HG02840 (cell line): ENCODE measurements at regions not wholly inside any gene's neighbourhood (a gene's known extent, or its start where the extent isn't known, plus 50 kb on each side); places are given as distances from the start of the nearest gene placed in this dataset.

Source experiments
- ATAC-seq: cut with Tn5 transposase; IDR thresholded peaks from one replicate; pipeline ENCODE4 v1.9.1; 2021; ENCODE audit warnings: mild to moderate bottlenecking, moderate library complexity, moderate number of reproducible peaks; ENCODE audit not compliant: unreplicated experiment, low FRiP score

DNA sequence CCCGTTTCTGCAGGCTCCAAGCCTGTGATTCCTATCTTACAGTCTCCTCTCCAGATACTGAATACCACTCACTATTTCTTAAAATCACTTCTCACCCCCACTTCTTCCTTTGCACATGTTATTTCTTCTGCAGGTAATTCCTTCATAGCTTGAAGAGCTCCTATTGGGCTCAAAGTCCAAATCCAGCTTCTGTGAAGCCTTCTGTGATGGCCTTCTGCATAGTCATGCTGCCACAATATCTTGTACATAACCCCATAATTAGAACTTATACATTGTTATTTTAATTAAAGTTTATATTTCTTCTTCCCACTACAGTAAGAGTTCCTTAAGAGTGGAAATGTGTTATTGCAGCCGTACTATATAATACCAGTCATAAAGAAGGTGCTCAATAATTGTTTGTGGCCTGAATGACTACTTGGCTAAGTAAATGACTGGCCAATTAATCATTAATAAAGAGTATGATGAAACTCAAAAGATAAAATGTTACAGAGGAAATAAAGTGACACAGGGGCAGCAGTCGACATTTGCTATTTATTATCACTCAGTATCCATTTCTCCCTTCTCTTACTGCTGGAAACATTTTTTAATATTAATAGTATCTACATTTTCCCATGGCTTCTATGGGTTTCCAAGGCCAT is 886.6 kb downstream of the TTLL7 start:
- no peak for ATAC-seq

DNA sequence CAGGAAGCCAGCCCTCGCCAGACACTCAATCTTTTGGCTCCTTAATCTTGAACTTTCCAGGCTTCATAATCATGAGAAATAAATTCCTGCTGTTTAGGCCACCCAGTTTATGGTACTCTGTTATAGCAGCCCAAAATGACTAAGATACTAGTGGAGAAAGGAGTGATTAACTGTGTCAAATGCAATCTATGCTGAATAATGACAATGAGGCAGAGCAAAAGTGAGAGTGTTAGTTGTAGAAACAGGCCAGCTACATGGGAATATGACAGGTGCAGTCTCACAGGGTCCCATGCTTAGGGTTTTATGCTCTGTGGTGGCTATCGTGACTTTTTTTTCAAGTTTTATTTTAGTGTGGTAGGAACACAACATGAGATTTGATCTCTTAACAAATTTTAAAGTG is 888.8 kb downstream of the TTLL7 start:
- no peak for ATAC-seq

DNA sequence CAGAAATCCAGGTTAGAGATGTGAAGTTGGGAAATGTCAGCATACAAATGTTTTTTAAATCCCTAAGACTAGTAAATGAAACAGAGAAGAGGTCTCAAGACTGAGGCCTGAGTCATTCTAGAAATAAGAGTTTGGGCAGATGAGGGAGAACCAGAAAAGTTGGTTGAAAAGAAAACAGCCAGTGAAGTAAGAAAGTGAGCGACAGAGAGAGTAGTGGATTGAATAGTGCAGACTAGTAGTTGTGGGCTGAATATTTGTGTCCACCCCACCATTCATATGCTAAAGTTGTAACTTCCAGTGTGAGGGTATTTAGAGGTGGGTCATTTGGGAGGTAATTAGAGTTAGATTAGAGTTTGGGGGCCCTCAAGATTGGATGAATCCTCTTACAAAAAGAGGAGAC is 889.2 kb downstream of the TTLL7 start:
- ATAC-seq: no peak

DNA sequence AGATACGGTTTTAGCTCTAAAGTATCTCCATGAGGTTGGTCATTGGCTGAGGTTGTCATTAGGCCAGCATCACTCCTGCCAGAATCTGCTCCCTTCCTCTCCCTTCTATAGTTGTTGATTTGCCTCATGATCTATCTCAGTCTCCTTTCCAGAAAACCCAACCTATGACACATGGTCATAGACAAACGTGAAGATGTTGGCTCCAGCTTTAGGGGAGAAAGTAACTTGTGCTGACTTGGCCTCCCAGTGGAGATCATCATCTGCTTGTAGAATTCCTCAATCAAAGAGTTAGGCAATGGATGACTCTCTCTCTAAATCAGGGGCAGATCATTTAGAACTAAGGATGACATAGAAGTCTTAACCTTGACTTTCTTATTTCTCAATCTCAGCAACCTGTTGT is 894.4 kb downstream of the TTLL7 start:
- ATAC-seq: no peak

DNA sequence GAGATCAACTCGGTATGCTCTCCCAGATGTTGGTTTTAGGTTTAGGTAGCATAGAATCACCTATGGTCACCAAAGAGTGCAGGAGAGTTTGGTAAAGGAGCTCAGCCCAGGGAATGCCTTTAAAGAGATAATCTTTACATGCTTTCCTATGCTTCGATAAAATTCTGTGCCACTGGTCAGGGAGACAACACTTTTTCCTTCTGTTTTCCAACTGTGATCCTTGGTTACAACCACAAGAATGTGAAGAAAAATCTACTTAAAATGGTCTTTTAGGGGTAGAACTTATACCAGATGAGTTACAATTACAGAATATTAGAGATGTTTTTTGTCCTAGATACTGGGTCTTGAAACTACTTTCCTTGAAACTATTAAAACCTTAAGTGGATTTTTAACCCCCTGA is 895.6 kb downstream of the TTLL7 start:
- no peak for ATAC-seq

DNA sequence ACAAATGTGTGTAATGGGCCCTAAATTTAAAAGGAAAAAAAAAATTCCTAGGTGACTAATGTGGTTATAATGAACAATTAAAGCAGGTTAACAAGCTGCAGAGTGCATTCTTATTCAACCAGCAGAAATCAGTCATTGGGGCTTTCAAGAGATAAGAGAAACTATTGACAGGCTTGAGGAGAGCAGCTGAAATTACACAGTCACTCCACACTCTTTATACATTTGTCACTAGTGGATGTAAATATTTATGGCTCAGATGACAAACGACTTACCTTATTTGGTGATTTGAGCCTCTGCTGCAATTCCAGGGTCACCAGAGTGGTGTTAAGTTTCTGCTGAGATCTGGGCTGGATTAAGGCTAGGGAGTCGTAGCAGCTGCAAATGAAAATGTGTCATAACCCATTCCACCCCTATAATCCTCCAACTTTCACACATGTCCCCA is 896.3 kb downstream of the TTLL7 start:
- ATAC-seq: no peak

DNA sequence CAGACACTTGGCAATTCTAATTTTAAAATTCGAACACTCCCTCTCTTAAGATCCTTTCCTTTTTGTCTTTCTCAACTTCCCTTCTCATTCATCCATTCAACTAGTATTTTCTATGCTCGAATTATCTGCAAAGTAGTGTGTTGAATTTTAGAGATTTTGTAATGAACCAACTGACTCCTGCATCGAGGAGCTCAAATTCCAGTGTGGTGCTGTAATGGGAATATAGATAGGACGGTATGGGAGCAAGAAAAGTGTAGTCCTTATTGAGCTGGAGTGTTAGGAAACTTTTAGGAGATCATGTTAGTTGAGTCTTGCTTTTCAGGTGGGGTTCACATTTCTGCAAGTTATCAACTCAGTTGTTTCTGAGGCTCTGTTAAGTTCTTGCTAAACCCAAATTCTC is 897.5 kb downstream of the TTLL7 start:
- ATAC-seq: no peak

DNA sequence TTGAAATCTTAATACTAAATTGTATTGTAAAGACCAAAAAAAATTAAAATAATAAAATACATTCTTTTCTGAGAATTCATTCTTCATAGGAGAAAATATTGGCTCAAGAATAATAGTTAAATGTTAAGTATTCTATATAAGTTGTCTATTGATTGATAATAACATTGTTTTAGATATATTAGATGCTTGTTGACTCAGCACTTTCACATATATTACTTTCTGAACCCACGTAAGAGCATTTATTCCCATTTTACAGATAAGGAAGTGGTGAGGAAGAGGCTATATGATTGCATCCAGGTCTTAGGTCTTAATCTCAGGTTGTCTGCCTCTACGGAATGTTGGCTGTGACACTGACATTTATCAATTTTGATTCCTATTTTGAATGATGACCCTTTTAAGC is 898.8 kb downstream of the TTLL7 start:
- ATAC-seq: no peak

DNA sequence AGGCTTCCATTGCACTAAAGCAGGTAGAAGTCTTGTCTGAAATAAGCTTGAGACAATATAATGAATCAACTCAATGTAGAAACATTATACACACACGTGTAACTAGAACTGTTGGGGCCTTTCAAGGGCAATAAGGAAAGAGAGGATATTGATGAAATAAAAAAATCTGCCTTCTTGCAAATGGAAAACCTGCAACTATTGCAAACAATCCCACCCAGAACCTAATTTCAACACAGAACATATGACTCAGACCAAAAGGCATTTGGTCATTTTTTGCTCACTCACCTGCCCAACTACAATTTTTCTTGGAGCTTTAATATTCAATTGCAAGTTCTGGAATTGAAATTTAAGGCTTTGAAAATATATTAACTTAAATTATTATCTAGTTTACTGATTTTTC is 900.1 kb downstream of the TTLL7 start:
- no peak for ATAC-seq

DNA sequence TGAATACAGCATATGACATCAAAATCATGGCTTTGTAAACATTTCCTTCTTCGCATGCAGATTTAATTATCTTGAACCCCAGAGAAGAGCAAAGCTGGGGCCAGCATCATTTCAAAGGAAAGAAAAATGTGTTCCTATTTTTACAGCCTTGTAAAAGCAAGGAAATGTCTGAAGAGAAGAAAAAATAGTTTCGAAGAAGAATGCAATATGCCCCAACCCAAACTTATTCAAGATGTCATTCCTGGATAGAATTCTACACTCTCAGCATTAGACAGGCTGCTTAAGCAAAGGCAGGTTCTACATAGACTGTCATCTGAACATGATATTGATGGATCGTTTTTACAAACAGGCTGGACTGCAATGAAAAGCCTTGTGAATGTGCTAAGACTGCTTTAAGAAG is 900.8 kb downstream of the TTLL7 start:
- no peak for ATAC-seq

DNA sequence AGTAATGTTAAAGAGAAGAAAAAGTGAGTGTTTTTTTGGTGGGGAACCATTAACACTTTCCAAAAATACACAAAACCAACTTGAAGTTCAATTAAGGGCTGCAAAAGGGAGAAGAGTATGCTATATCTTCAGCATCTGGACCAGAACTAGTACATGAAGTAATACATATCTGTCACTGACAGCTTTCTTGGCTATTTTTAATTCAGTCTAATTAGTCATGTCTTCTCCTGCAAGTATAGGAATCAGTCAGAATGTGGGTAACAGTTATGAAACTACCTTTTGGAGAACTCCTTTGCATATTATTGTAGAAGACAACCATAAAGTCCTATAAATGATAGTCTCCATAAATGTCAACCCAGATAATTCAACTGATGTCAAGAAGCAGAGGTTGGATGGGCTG is 901.2 kb downstream of the TTLL7 start:
- no peak for ATAC-seq

DNA sequence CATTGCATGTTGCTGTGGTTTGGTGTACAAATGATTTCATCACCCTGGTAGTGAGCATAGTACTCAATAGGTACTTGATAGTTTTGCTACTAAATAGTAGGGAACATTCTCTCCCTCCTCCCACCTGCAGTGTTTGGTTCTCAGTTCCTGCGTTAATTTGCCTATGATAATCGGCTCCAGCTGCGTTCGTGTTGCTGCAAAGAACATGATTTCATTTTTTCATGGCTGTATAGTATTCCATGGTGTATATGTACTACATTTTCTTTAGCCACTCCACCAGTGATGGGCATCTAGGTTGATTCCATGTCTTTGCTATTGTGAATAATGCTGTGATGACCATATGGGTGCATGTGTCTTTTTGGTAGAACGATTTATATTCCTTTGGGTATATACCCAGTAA is 903.4 kb downstream of the TTLL7 start:
- no peak for ATAC-seq

DNA sequence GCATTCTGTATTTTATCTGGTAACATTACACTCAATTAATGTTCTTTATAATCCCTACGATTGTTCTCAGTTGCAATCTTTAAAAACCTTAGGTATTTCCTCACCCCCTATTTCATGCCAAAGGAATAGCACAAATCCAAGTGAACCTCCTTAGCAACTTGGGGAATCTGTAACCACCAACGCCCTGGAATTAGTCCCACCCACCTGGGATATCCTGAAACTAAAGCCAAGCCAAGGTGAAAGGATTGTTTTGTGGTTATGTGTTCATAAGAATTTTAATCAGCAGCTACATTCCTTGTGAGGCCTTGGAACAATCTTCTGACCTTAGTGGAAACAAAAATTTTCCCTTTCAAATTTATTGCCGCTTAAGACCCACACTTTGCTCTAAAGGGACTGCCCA is 908.7 kb downstream of the TTLL7 start:
- no peak for ATAC-seq

DNA sequence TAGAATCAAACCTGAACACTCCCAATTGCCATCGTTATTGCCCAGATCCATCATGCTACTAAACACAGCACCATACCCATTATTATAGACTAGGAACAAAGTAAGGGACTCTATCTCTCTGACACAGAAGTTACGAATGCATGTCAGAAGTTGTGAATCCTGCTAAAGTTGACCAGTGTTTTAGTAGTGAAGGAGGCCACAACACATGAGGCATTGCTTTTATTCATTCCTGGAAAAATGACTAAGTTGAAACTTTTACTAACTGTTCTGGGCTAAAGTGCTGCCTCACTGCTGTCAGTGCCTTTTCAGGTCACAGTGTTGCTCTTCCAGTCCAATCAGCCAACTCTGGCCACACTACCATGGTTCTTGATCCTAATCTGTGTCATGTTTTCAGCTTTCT is 911.1 kb downstream of the TTLL7 start:
- ATAC-seq: no peak

DNA sequence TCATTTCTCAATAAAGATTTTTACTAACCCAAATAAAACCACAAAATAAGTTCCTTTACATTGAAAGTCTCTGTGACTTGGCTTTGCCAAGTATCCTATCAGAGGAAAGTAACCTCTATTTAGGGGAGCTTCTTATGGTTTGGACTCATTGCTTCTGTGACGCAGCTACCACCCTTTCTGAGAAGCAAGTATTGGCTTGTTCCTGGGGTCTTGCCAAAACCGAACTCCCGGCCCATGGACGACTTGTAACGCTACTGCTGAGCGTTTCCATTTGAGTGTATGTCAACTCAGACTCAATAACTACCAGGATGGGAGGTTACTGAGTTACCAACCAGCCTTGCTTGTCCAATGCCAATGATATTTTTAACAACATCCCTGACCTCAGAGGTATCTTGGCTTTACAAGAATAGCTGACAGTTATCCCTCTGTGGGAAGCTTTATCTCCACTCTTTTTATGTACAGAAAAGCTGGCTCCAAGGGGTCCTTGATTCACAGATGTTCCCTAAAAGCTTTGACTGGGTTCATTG is 911.9 kb downstream of the TTLL7 start:
- no peak for ATAC-seq

DNA sequence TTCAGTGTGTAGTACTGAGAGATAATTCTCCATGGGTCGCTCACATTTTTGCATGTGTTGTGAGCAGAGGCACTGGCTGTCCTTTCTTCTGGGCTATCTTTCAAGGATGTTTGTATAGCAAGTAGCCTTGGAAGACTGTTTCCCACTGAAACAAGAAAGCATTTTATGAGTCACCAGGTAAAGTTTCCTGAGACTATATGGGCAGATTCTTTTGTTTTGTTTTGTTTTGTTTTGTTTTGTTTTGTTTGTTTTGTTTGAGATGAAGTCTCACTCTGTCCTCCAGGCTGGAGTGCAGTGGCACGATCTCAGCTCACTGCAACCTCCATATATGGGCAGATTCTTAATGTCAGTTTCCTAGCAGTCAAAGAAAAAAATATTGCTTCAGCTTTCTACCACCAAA is 912.6 kb downstream of the TTLL7 start:
- ATAC-seq: no peak

DNA sequence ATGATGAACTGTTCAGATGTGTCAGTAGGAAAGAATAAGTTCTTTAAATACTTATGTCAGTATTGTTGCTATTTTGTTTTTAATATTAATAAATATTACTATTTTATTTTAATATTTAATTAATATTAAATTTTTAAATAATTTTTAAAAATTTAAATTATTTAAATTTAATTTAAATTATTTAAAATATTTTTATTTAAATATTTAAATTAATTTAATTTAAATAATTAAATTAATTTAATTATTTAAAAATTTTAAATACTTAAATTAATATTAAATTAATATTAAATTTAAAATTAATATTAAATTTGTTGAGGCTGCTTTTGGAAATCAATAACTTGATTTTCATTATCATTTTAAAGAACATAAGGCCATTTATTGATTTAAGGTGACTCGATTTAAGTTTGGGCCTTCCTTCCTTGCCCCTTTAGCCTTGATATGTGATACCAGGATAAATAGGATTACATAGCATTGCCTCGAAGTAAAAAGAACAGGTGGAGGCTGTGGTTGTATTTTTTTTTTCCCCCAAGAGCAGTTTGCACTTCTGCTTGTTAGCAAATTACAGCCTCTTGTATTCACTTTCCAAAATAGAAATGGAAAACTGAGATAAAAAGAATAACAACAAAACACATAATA is 915.2 kb downstream of the TTLL7 start:
- no peak for ATAC-seq

DNA sequence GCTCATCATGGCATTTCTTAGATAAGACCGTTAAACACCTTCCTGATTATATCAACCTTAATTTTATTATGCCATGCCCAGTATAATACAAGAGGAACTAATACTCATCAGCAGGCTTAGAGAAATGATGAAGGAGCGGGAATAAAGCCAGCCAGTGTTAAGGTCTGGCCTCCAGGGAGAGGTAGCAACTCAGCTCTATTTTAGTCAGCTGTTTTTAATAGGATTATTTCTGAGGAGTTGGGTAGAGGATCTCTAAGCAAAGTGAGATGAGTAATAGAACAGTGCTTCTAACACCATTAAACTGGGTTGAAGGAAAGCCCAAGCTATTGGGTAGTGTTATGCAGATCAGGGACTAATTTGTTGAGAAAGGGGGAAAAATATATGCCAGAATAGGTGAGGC is 921.5 kb downstream of the TTLL7 start:
- no peak for ATAC-seq

DNA sequence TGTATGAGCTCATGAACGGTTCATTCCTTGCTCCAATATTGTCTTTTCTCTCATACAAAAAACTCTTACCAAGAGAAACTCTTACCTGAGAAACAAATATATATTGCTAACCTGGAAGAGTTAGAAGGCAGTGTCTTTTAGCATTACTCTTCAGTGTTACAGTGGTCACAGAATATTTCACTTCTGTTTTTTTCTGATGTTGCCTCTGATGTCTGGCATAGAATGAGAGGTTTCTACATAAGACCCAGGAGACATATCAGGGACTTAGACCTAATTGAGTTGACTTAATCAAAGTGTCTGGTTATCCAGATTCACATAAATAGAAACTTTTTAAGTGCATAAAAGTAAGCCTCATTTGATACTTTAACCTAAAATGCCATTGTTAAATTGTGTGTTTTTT is 923.8 kb downstream of the TTLL7 start:
- no peak for ATAC-seq

DNA sequence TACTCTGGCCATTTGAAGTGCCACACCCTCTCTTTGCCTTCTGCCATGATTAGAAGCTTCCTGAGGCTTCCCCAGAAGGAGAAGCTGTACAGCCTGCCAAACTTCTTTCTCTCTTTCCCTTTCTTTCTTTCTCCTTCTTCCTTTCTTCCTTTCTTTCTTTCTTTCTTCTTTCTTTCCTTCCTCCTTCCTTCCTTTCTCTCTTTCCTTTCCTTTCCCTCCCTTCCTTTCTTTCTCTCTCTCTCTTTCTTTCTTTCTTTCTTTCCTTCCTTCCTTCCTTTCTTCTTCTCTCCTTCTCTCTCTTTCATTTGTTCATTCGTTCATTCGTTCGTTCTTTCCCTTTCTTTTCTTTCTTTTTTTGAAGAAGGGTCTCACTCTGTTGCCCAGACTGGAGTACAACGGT is 931.0 kb downstream of the TTLL7 start:
- ATAC-seq: no peak

DNA sequence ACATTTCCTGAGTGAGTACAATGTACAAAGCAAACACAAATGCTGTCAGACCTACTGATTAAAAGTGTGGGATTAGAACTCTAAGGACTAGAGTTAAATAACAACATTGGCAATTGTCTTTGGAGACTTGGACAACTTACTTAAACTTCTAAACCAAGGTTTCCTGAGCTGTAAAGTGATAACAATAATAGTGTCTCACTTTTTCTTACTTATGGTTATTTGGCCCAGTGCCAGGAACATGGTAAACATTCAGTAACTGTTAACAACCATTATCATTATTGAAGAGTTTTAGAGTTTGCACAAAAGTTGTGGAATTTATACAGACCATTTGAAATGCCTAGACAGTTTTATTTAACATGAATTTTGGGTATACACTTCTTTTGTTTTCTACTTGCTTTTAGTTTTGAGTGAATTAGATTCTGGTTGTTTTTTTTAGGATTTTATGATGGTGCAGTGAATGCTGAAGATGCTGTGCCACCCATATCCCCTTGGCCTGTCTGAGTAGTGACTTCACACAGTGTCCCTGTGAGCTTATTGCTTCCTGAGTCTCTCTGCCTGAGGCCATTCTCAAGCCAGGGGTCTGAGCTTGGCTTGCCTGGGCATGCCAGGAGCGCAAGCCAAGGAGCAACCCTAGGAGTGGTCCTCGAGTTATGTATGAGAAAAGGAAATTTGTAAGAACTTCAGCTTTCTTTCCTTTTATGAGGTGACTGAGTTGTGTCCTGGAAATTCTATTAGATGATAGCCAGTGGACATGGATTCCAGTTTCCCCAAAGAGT is 932.8 kb downstream of the TTLL7 start:
- no peak for ATAC-seq
